ENCODE measurements at regions not wholly inside any gene's neighbourhood (a gene's known extent, or its start where the extent isn't known, plus 50 kb on each side); places are given as distances from the start of the nearest gene placed in this dataset.

DNA sequence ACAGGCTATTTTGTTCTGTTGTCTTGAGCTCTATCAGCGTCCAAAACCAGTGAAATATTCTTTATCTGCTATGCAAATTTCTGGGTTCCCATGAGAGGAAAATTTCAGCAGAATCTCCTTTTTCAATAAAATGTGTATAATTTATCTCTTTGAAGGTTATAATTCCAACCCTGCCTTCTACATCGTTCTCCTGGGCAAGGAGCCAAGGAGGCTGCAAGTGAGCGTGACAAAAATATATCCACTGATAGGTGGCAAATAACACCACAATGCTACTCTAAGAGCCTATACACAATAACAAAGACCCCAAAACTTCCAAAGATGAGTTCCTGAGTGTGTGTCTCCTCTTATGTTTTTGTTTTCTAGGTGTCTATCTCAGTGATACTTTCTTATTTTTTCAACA is 664.7 kb upstream of the SORCS1 start:
- Histone ChIP-seq H3K79me2 (ENCODE audit: insufficient read depth, low read depth, low read length) (no peaks in the 10 kb centered on the region), H3K36me3 (ENCODE audit: insufficient read depth, low read length) (no peaks in the 10 kb centered on the region), H3K27ac (ENCODE audit: low read depth, low read length, poor library complexity, severe bottlenecking) (no peak overlapping the region), H3K9me3 (ENCODE audit: low read length) (no peaks in the 10 kb centered on the region), H4K20me1 (ENCODE audit: insufficient read depth, low read length) (no peaks in the 10 kb centered on the region), H3K4me1 (ENCODE audit: insufficient read depth, low read length, poor library complexity, severe bottlenecking) (no peaks in the 10 kb centered on the region), H3K4me2 (ENCODE audit: low read length) (no peak overlapping the region), H3K9me2 (ENCODE audit: insufficient read depth, low read length) (no peaks in the 10 kb centered on the region), H2AFZ (ENCODE audit: low read length) (no peak overlapping the region), H3K4me3 (ENCODE audit: low read depth, low read length, poor library complexity, severe bottlenecking) (no peak overlapping the region)
- no peak for DNase-seq (ENCODE audit: low spot score)
- intact Hi-C loops (cut with micrococcal nuclease; ENCODE audit: unreplicated experiment), result no loop called here
- POLR2A ChIA-PET, result no interaction called here
- CTCF ChIA-PET (ENCODE audit: unreplicated experiment), result no interaction called here
- TF ChIP-seq EZH2phosphoT487 (IDR thresholded peaks at IDR 0.05; ENCODE audit: borderline replicate concordance, low read depth, low read length), result no peak
- TF ChIP-seq, protein P1, sequence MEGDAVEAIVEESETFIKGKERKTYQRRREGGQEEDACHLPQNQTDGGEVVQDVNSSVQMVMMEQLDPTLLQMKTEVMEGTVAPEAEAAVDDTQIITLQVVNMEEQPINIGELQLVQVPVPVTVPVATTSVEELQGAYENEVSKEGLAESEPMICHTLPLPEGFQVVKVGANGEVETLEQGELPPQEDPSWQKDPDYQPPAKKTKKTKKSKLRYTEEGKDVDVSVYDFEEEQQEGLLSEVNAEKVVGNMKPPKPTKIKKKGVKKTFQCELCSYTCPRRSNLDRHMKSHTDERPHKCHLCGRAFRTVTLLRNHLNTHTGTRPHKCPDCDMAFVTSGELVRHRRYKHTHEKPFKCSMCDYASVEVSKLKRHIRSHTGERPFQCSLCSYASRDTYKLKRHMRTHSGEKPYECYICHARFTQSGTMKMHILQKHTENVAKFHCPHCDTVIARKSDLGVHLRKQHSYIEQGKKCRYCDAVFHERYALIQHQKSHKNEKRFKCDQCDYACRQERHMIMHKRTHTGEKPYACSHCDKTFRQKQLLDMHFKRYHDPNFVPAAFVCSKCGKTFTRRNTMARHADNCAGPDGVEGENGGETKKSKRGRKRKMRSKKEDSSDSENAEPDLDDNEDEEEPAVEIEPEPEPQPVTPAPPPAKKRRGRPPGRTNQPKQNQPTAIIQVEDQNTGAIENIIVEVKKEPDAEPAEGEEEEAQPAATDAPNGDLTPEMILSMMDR (conservative IDR thresholded peaks at IDR 0.05; ENCODE audit: low read length), result no peak
- BruUV-seq (replicated peaks), result no TSS peak

DNA sequence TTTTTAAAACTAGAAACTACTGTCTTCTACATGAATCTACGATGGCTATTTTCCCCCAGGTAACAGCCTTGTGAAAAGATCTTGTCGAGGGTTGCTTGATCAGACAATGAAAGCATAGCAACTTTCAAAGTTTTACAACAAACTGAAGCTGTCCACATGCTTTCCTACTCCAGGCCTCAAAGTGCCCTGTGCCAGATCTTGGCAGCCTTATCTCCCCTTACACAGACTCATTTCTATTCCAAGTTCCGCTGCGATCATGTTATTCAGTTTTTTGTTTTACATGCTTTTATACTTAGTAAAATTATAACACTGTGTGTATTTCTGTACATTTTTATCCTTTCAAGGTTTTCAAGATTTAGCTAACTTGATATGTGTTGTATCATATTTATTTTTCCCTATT is 661.7 kb upstream of the SORCS1 start:
- H3K4me1 ChIP-seq (ENCODE audit: insufficient read depth, low read length, poor library complexity, severe bottlenecking), result no peaks in the 10 kb centered on the region
- no peak overlapping the region for H3K4me3 ChIP-seq (ENCODE audit: low read depth, low read length, poor library complexity, severe bottlenecking)
- no TSS peak for BruUV-seq (replicated peaks)
- no peaks in the 10 kb centered on the region for H3K36me3 ChIP-seq (ENCODE audit: insufficient read depth, low read length)
- ChIA-PET POLR2A (no interaction called here), CTCF (ENCODE audit: unreplicated experiment) (no interaction called here)
- no peaks in the 10 kb centered on the region for H3K9me3 ChIP-seq (ENCODE audit: low read length)
- no peak overlapping the region for H2AFZ ChIP-seq (ENCODE audit: low read length)
- no peaks in the 10 kb centered on the region for H3K9me2 ChIP-seq (ENCODE audit: insufficient read depth, low read length)
- no peak overlapping the region for H3K4me2 ChIP-seq (ENCODE audit: low read length)
- TF ChIP-seq EZH2phosphoT487 (IDR thresholded peaks at IDR 0.05; ENCODE audit: borderline replicate concordance, low read depth, low read length), result no peak
- TF ChIP-seq, protein P1 (conservative IDR thresholded peaks at IDR 0.05; ENCODE audit: low read length), result no peak
- no peak for DNase-seq (ENCODE audit: low spot score)
- H3K79me2 ChIP-seq (ENCODE audit: insufficient read depth, low read depth, low read length), result no peaks in the 10 kb centered on the region
- intact Hi-C loops (cut with micrococcal nuclease; ENCODE audit: unreplicated experiment), result no loop called here
- H4K20me1 ChIP-seq (ENCODE audit: insufficient read depth, low read length), result no peaks in the 10 kb centered on the region
- H3K27ac ChIP-seq (ENCODE audit: low read depth, low read length, poor library complexity, severe bottlenecking), result no peak overlapping the region

DNA sequence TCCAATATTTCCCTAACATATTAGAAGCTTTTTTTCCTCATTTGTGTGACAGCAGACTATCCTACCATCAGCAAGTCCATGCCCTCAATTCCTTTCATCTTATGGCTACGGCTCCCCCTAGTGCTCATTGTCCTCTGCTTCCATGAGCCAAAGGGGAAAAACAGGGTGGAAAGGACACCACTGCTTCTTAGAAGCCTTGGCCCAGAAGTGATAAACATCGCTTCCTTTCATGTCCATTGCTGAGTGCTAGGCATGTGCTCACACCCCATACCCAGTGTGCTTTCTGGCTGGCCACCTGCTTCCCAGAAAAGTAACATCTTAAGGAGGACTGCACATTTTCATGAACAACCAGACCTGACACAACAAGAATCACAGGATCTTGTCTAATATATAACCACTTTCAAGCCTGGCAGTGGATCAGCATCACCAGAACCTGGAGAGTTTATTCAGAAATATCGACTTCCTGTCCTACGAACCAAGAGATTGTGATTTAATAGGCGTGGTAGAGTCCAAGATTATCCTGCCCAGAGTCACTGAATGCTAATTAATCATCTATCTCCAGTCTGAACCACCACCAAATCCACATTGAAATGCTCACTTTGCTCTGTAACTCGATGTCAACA is 650.5 kb upstream of the SORCS1 start:
- Histone ChIP-seq H3K36me3 (ENCODE audit: insufficient read depth, low read length) (no peaks in the 10 kb centered on the region), H3K4me2 (ENCODE audit: low read length) (no peak overlapping the region), H3K27ac (ENCODE audit: low read depth, low read length, poor library complexity, severe bottlenecking) (no peak overlapping the region), H3K9me3 (ENCODE audit: low read length) (no peaks in the 10 kb centered on the region), H3K79me2 (ENCODE audit: insufficient read depth, low read depth, low read length) (no peaks in the 10 kb centered on the region), H4K20me1 (ENCODE audit: insufficient read depth, low read length) (no peaks in the 10 kb centered on the region), H2AFZ (ENCODE audit: low read length) (no peak overlapping the region), H3K4me3 (ENCODE audit: low read depth, low read length, poor library complexity, severe bottlenecking) (no peak overlapping the region), H3K9me2 (ENCODE audit: insufficient read depth, low read length) (no peaks in the 10 kb centered on the region), H3K4me1 (ENCODE audit: insufficient read depth, low read length, poor library complexity, severe bottlenecking) (no peaks in the 10 kb centered on the region)
- ChIA-PET POLR2A (no interaction called here), CTCF (ENCODE audit: unreplicated experiment) (no interaction called here)
- no TSS peak for BruUV-seq (replicated peaks)
- no peak for TF ChIP-seq EZH2phosphoT487 (IDR thresholded peaks at IDR 0.05; ENCODE audit: borderline replicate concordance, low read depth, low read length)
- TF ChIP-seq, protein P1 (conservative IDR thresholded peaks at IDR 0.05; ENCODE audit: low read length), result peak; percentile 71
- intact Hi-C loops (cut with micrococcal nuclease; ENCODE audit: unreplicated experiment), result loop anchor here (5.0 kb wide), 1 partner anchor 1103 kb away; no protein-coding TSS in a partner anchor
- peak; percentile 16 for DNase-seq (ENCODE audit: low spot score)

Measured in OCI-LY7 (cell line).